ENCODE measurements at regions not wholly inside any gene's neighbourhood (a gene's known extent, or its start where the extent isn't known, plus 50 kb on each side); places are given as distances from the start of the nearest gene placed in this dataset.

DNA sequence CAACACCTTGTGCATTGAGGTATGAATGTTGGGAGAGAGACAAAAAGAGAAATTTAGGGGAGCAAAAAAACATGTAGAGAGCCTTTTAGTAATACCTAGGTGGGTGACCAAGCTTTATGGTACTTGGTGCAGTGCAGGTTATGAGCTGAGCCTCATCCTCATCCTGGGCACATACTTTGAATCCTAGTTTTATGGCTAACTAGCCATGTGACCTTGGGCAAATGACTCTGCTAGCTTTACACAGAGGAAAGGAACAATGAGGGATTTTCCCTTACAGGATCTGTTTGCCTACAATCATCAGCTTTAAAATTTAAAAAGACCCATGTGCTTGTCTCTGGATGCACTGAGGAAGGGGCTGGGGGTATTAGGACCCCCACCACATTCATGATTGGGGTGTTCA, 187.8 kb upstream of the ISX start:
- TF ChIP-seq, protein P1, sequence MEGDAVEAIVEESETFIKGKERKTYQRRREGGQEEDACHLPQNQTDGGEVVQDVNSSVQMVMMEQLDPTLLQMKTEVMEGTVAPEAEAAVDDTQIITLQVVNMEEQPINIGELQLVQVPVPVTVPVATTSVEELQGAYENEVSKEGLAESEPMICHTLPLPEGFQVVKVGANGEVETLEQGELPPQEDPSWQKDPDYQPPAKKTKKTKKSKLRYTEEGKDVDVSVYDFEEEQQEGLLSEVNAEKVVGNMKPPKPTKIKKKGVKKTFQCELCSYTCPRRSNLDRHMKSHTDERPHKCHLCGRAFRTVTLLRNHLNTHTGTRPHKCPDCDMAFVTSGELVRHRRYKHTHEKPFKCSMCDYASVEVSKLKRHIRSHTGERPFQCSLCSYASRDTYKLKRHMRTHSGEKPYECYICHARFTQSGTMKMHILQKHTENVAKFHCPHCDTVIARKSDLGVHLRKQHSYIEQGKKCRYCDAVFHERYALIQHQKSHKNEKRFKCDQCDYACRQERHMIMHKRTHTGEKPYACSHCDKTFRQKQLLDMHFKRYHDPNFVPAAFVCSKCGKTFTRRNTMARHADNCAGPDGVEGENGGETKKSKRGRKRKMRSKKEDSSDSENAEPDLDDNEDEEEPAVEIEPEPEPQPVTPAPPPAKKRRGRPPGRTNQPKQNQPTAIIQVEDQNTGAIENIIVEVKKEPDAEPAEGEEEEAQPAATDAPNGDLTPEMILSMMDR (IDR thresholded peaks at IDR 0.05): no peak
- TF ChIP-seq POLR2AphosphoS5 (IDR thresholded peaks at IDR 0.05) (no peak), EP300 (IDR thresholded peaks at IDR 0.05; ENCODE audit: low read depth) (no peak)
